ENCODE measurements at regions not wholly inside any gene's neighbourhood (a gene's known extent, or its start where the extent isn't known, plus 50 kb on each side); places are given as distances from the start of the nearest gene placed in this dataset.

GRCh38 chr1:192713921-192714320, 78.0 kb downstream of the RGS13 start:
- no peak for DNase-seq

- no peak for DNase-seq
These were observed 84.2 kb upstream of the RGS2 start for GRCh38 chr1:192724670-192725069.

- DNase-seq = no peak
These were observed 81.9 kb upstream of the RGS2 start for GRCh38 chr1:192726820-192727504.

- no peak for DNase-seq
These were observed 79.3 kb upstream of the RGS2 start for GRCh38 chr1:192729500-192729899.

GRCh38 chr1:192730198-192730597, 78.6 kb upstream of the RGS2 start:
- DNase-seq = no peak

- DNase-seq = peak; percentile 10
These were observed 76.1 kb upstream of the RGS2 start for GRCh38 chr1:192732787-192733186.

- DNase-seq = no peak
These were observed 73.4 kb upstream of the RGS2 start for GRCh38 chr1:192735298-192735915.

- no peak for DNase-seq
These were observed 71.5 kb upstream of the RGS2 start for GRCh38 chr1:192737306-192737705.

- no peak for DNase-seq
These were observed 69.2 kb upstream of the RGS2 start for GRCh38 chr1:192739476-192740184.

GRCh38 chr1:192740214-192740613, 68.6 kb upstream of the RGS2 start:
- no peak for DNase-seq

- DNase-seq = no peak
These were observed 67.7 kb upstream of the RGS2 start for GRCh38 chr1:192741095-192741494.

GRCh38 chr1:192747301-192747700, 61.5 kb upstream of the RGS2 start:
- no peak for DNase-seq

- DNase-seq = no peak
These were observed 60.9 kb upstream of the RGS2 start for GRCh38 chr1:192747943-192748342.

- peak; percentile 38 for DNase-seq
These were observed 59.5 kb upstream of the RGS2 start for GRCh38 chr1:192749349-192749748.

GRCh38 chr1:192751260-192751659, 57.6 kb upstream of the RGS2 start:
- DNase-seq = no peak

GRCh38 chr1:192756314-192756713, 52.5 kb upstream of the RGS2 start:
- no peak for DNase-seq

GRCh38 chr1:192756847-192757246, 52.0 kb upstream of the RGS2 start:
- DNase-seq = no peak

GRCh38 chr1:192758492-192758891, 50.3 kb upstream of the RGS2 start:
- DNase-seq = no peak
